H1 (cell line): ENCODE measurements at regions not wholly inside any gene's neighbourhood (a gene's known extent, or its start where the extent isn't known, plus 50 kb on each side); places are given as distances from the start of the nearest gene placed in this dataset.

Source experiments
- CTCF ChIA-PET: fragments of 300-600 bp; sonication (Branson Sonifier 250); formaldehyde crosslinking; loops from one replicate; lab custom pipeline; 2021; ENCODE audit not compliant: partially characterized antibody; lab: Charles Lee
- POLR2A ChIA-PET: fragments of 300-600 bp; sonication (Branson Sonifier 250); formaldehyde crosslinking; loops from one replicate; lab custom pipeline; 2021; ENCODE audit warnings: inconsistent platforms; ENCODE audit not compliant: partially characterized antibody; lab: Charles Lee
- DNase-seq, 2 experiments: peaks; one replicate each; pipeline versions ENCODE4 v3.0.0 to v3.0.0-alpha.2; 2010 to 2022; ENCODE audit warnings: low spot score in 2 of 2, low read depth in 1 of 2, mixed read lengths in 1 of 2
- FAIRE-seq: peaks from 2 replicates; lab custom pipeline; 2011; peaks lifted over from hg19 to GRCh38; lab: Jason Lieb, UNC
- H2AFZ ChIP-seq: 2 replicates; pipeline ENCODE4 v1.8.1; 2012; ENCODE audit warnings: low read length, inconsistent platforms
- H2AK5ac ChIP-seq: 2 replicates; pipeline ENCODE4 v1.6.1; 2013; ENCODE audit warnings: low read depth, low read length
- H2BK120ac ChIP-seq: replicated peaks from 2 replicates; pipeline ENCODE3; 2013; ENCODE audit warnings: low read depth, low read length, inconsistent platforms
- H2BK12ac ChIP-seq: 2 replicates; pipeline ENCODE4 v1.6.1; 2013; ENCODE audit warnings: low read depth, low read length
- H2BK15ac ChIP-seq: 2 replicates; pipeline ENCODE4 v1.6.1; 2013; ENCODE audit warnings: low read length
- H2BK20ac ChIP-seq: 2 replicates; pipeline ENCODE4 v1.6.1; 2013; ENCODE audit warnings: low read length
- H2BK5ac ChIP-seq: 2 replicates; pipeline ENCODE4 v1.6.1; 2013; ENCODE audit warnings: low read depth, low read length
- H3K14ac ChIP-seq: 2 replicates; pipeline ENCODE4 v1.6.1; 2013; ENCODE audit warnings: inconsistent platforms; ENCODE audit not compliant: insufficient read length
- H3K18ac ChIP-seq: 2 replicates; pipeline ENCODE4 v1.6.1; 2013; ENCODE audit warnings: low read length; ENCODE audit errors: extremely low read depth
- H3K23ac ChIP-seq: 2 replicates; pipeline ENCODE4 v1.6.1; 2013; ENCODE audit warnings: inconsistent platforms; ENCODE audit not compliant: insufficient read length
- H3K23me2 ChIP-seq: 2 replicates; pipeline ENCODE4 v1.6.1; 2013; ENCODE audit warnings: low read depth, low read length
- H3K27ac ChIP-seq: 2 replicates; pipeline ENCODE4 v1.6.1; 2011; ENCODE audit warnings: low read depth, low read length, inconsistent platforms
- H3K27me3 ChIP-seq, 4 experiments: replicated peaks in 1 of 4; 1 replicate in 1 of 4; 2 replicates in 3 of 4; pipeline versions ENCODE4 v1.6.1 to v1.8.1; 2011 to 2013; ENCODE audit warnings: low read length in 3 of 4, mild to moderate bottlenecking in 3 of 4, inconsistent platforms in 2 of 4, mixed read lengths in 2 of 4, moderate library complexity in 1 of 4; ENCODE audit not compliant: control insufficient read depth in 3 of 4, insufficient read depth in 3 of 4; ENCODE audit errors: extremely low read depth in 1 of 4
- H3K36me3 ChIP-seq, 4 experiments: 2 replicates each; pipeline versions ENCODE4 v1.6.1 to v1.8.1; 2011 to 2013; ENCODE audit warnings: mild to moderate bottlenecking in 4 of 4, low read length in 3 of 4, moderate library complexity in 2 of 4, control low read depth in 1 of 4, inconsistent platforms in 1 of 4; ENCODE audit not compliant: insufficient read depth in 4 of 4, control insufficient read depth in 2 of 4
- H3K4ac ChIP-seq: replicated peaks from 2 replicates; pipeline ENCODE3; 2013; ENCODE audit warnings: low read length, low read depth, mixed read lengths, inconsistent platforms; ENCODE audit not compliant: insufficient read length
- H3K4me1 ChIP-seq, 4 experiments: replicated peaks in 1 of 4; 1 replicate in 1 of 4; 2 replicates in 3 of 4; pipeline versions ENCODE4 v1.6.1 to v1.8.1; 2011 to 2013; ENCODE audit warnings: low read length in 3 of 4, inconsistent platforms in 2 of 4, mixed read lengths in 1 of 4; ENCODE audit not compliant: insufficient read depth in 4 of 4, control insufficient read depth in 3 of 4
- H3K4me2 ChIP-seq, 2 experiments: 2 replicates each; pipeline versions ENCODE4 v1.6.1 to v1.8.1; 2011 to 2013; ENCODE audit warnings: low read depth in 2 of 2, low read length in 2 of 2, control low read depth in 1 of 2, inconsistent platforms in 1 of 2, mild to moderate bottlenecking in 1 of 2; ENCODE audit not compliant: insufficient read depth in 1 of 2
- H3K4me3 ChIP-seq, 4 experiments: fragments of 200-600, 300-600 bp in 1 of 4; sonication (generic), shearing (Covaris generic), sonication (Bioruptor Twin) in 1 of 4; 2 replicates each; pipeline versions ENCODE4 v1.5.1 to v1.8.1; 2011 to 2016; ENCODE audit warnings: low read length in 4 of 4, low read depth in 3 of 4, control low read depth in 2 of 4, inconsistent platforms in 2 of 4, mild to moderate bottlenecking in 2 of 4, mixed read lengths in 1 of 4, moderate library complexity in 1 of 4; ENCODE audit not compliant: insufficient read depth in 2 of 4; ENCODE audit errors: extremely low read depth in 1 of 4
- H3K56ac ChIP-seq: replicated peaks from 2 replicates; pipeline ENCODE3; 2013; ENCODE audit warnings: low read depth, mild to moderate bottlenecking, mixed read lengths, low read length, inconsistent platforms; ENCODE audit not compliant: insufficient read length
- H3K79me1 ChIP-seq: 2 replicates; pipeline ENCODE4 v1.6.1; 2013; ENCODE audit warnings: low read depth, low read length, control low read depth
- H3K79me2 ChIP-seq, 2 experiments: 2 replicates each; pipeline versions ENCODE4 v1.6.1 to v1.8.1; 2012 to 2013; ENCODE audit warnings: low read length in 2 of 2, mild to moderate bottlenecking in 2 of 2, inconsistent platforms in 1 of 2; ENCODE audit not compliant: insufficient read depth in 2 of 2, control insufficient read depth in 1 of 2
- H3K9ac ChIP-seq, 4 experiments: replicated peaks in 1 of 4; 1 replicate in 1 of 4; 2 replicates in 3 of 4; pipeline versions ENCODE4 v1.6.1 to v1.8.1; 2011 to 2013; ENCODE audit warnings: low read depth in 3 of 4, low read length in 3 of 4, control low read depth in 2 of 4, mild to moderate bottlenecking in 2 of 4, moderate library complexity in 2 of 4, inconsistent platforms in 1 of 4; ENCODE audit errors: extremely low read depth in 1 of 4
- H3K9me3 ChIP-seq, 2 experiments: 2 replicates each; pipeline versions ENCODE4 v1.6.1 to v1.8.1; 2012 to 2013; ENCODE audit warnings: mild to moderate bottlenecking in 2 of 2, moderate library complexity in 2 of 2, control low read depth in 1 of 2, inconsistent platforms in 1 of 2, low read depth in 1 of 2, low read length in 1 of 2, mixed read lengths in 1 of 2; ENCODE audit not compliant: insufficient read depth in 2 of 2
- H4K20me1 ChIP-seq, 2 experiments: replicated peaks in 1 of 2; 2 replicates each; pipeline versions ENCODE3 to v1.8.1; 2011 to 2013; ENCODE audit warnings: inconsistent platforms in 2 of 2, low read length in 2 of 2, mild to moderate bottlenecking in 1 of 2; ENCODE audit not compliant: insufficient read depth in 2 of 2, control insufficient read depth in 1 of 2
- H4K5ac ChIP-seq: 2 replicates; pipeline ENCODE4 v1.6.1; 2013; ENCODE audit warnings: low read length, low read depth, mixed read lengths, inconsistent platforms; ENCODE audit not compliant: insufficient read length
- H4K8ac ChIP-seq: 2 replicates; pipeline ENCODE4 v1.8.0; 2013; ENCODE audit warnings: mild to moderate bottlenecking, moderate library complexity, low read length, inconsistent platforms; ENCODE audit not compliant: insufficient read depth; ENCODE audit errors: extremely low read depth
- H4K91ac ChIP-seq: replicated peaks from 2 replicates; pipeline ENCODE3; 2013; ENCODE audit warnings: low read length, mixed read lengths, inconsistent platforms; ENCODE audit not compliant: insufficient read length
- ATF3 ChIP-seq: IDR thresholded peaks from 2 replicates; pipeline ENCODE4 v1.6.1; 2011; ENCODE audit warnings: low read depth, mild to moderate bottlenecking, low read length; ENCODE audit not compliant: insufficient read depth
- BRCA1 ChIP-seq: IDR thresholded peaks from 2 replicates; pipeline ENCODE4 v1.6.1; 2012; ENCODE audit warnings: low read depth, low read length, improper control_type of control experiment
- CBX5 ChIP-seq: fragments of 300-800, 300-1000 bp; sonication (generic); IDR thresholded peaks from 2 replicates; pipeline ENCODE4 v1.7.1; 2016; ENCODE audit warnings: antibody characterized with exemption, low read length, low read depth
- GABPA ChIP-seq: IDR thresholded peaks from 2 replicates; pipeline ENCODE4 v1.6.1; 2011; ENCODE audit warnings: mild to moderate bottlenecking, low read length, moderate library complexity, borderline replicate concordance; ENCODE audit not compliant: insufficient read depth
- NANOG ChIP-seq: IDR thresholded peaks from 2 replicates; pipeline ENCODE4 v1.6.1; 2011; ENCODE audit warnings: low read length, low read depth, mild to moderate bottlenecking, inconsistent platforms; ENCODE audit not compliant: insufficient read depth, poor library complexity, severe bottlenecking
- PHF8 ChIP-seq: fragments of 200-600 bp; sonication (generic); conservative IDR thresholded peaks from 2 replicates; pipeline ENCODE4 v1.7.1; 2012; ENCODE audit warnings: low read depth, mild to moderate bottlenecking, inconsistent platforms, low read length, moderate library complexity
- YY1 ChIP-seq: IDR thresholded peaks from 2 replicates; pipeline ENCODE4 v1.6.1; 2011; ENCODE audit warnings: low read depth, mild to moderate bottlenecking, low read length
- WGBS, 2 experiments: shearing (Covaris generic) in 1 of 2; methylation state at CpG; one replicate each; pipeline versions ENCODE4 v1.1.6 to v1.1.7; 2013 to 2015; ENCODE audit warnings: low lambda C conversion rate in 2 of 2, mixed read lengths in 2 of 2, inconsistent platforms in 1 of 2, low coverage in 1 of 2, missing lambda C conversion rate in 1 of 2; ENCODE audit not compliant: insufficient replicate concordance in 2 of 2, insufficient coverage in 1 of 2, insufficient read length in 1 of 2; ENCODE audit errors: extremely low coverage in 1 of 2, missing lambda C conversion rate in 1 of 2; 5-methylcytosine and 5-hydroxymethylcytosine counted together

DNA sequence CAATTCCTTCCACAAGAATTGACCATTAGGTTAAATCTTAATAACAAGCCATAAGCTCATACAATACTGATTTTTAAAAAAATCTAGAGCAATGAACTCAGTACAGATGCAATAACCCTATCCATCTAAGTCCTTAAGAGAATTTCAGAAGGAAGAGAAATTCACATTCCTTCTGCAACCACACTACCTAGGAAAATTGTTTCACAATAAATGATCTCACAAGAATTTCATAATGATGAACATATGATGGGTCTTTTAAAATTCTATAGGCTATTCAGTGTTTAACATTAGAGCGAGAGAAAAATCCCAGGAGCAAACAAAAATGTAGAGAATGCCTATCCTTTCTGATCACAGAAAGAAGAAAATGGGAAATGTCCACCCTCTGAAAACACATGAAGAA lies 70.0 kb upstream of the MAGI2 start:
- H4K5ac ChIP-seq, result no peak overlapping the region
- no peaks in the 10 kb centered on the region for H3K79me1 ChIP-seq
- no peak overlapping the region for H3K4ac ChIP-seq
- no peak overlapping the region for H3K9ac ChIP-seq
- no peak overlapping the region for H2BK5ac ChIP-seq
- no peaks in the 10 kb centered on the region for H3K4me1 ChIP-seq
- no peak overlapping the region for H3K4me2 ChIP-seq
- H3K9me3 ChIP-seq, result no peaks in the 10 kb centered on the region
- H2BK15ac ChIP-seq, result no peak overlapping the region
- H3K4me3 ChIP-seq, result no peak overlapping the region
- no peaks in the 10 kb centered on the region for H4K20me1 ChIP-seq
- H3K14ac ChIP-seq, result no peak overlapping the region
- H2BK12ac ChIP-seq, result no peak overlapping the region
- no peak overlapping the region for H2AK5ac ChIP-seq
- no peaks in the 10 kb centered on the region for H3K79me2 ChIP-seq
- H3K56ac ChIP-seq, result no peak overlapping the region
- H3K36me3 ChIP-seq, result no peaks in the 10 kb centered on the region; a peak in 1 of 8 replicates
- ChIA-PET CTCF (no interaction called here), POLR2A (no interaction called here)
- H2BK120ac ChIP-seq, result no peak overlapping the region
- no peak overlapping the region for H3K18ac ChIP-seq
- no peaks in the 10 kb centered on the region for H3K23me2 ChIP-seq
- H2BK20ac ChIP-seq, result no peak overlapping the region
- 100% methylated on average over 1 of the region's 1 CpG; no CpG with 5 or more reads in 1 of the 2 experiments for WGBS, 2 experiments
- no peak overlapping the region for H3K27ac ChIP-seq
- DNase-seq (no peak), FAIRE-seq (no peak)
- H3K23ac ChIP-seq, result no peak overlapping the region
- H4K91ac ChIP-seq, result no peak overlapping the region
- no peak for TF ChIP-seq YY1
- TF ChIP-seq NANOG, result no peak
- TF ChIP-seq BRCA1, result no peak
- no peak for TF ChIP-seq PHF8
- TF ChIP-seq ATF3, result no peak
- no peak for TF ChIP-seq GABPA
- TF ChIP-seq CBX5, result no peak
- H3K27me3 ChIP-seq, result no peaks in the 10 kb centered on the region
- no peak overlapping the region for H2AFZ ChIP-seq
- H4K8ac ChIP-seq, result no peak overlapping the region
